GM23248 (cell line): ENCODE measurements at regions not wholly inside any gene's neighbourhood (a gene's known extent, or its start where the extent isn't known, plus 50 kb on each side); places are given as distances from the start of the nearest gene placed in this dataset.

Experiments
- DNase-seq: peaks from one replicate; pipeline ENCODE4 v3.0.0-alpha.2; 2015
- H2AFZ ChIP-seq: fragments of 200-600 bp; sonication (generic); 2 replicates; pipeline ENCODE4 v1.6.1; 2016; ENCODE audit warnings: antibody characterized with exemption
- H3F3A ChIP-seq: fragments of 200-600 bp; sonication (generic); 2 replicates; pipeline ENCODE4 v1.6.1; 2016; ENCODE audit warnings: mild to moderate bottlenecking, antibody characterized with exemption, mixed run types; ENCODE audit not compliant: insufficient read depth
- H3K27ac ChIP-seq: fragments of 200-600 bp; sonication (generic); 2 replicates; pipeline ENCODE4 v1.5.1; 2016; ENCODE audit warnings: mild to moderate bottlenecking
- H3K27me3 ChIP-seq: fragments of 200-600 bp; sonication (generic); replicated peaks from 2 replicates; pipeline ENCODE4 v1.6.1; 2016; ENCODE audit warnings: mild to moderate bottlenecking; ENCODE audit not compliant: insufficient read depth
- H3K36me3 ChIP-seq: fragments of 200-600 bp; sonication (generic); 2 replicates; pipeline ENCODE4 v1.6.1; 2016; ENCODE audit warnings: low read depth, mild to moderate bottlenecking
- H3K4me1 ChIP-seq: fragments of 200-600 bp; sonication (generic); 2 replicates; pipeline ENCODE4 v1.6.1; 2016; ENCODE audit warnings: mild to moderate bottlenecking; ENCODE audit not compliant: insufficient read depth
- H3K4me2 ChIP-seq: fragments of 200-600 bp; sonication (generic); one replicate; pipeline ENCODE4 v1.6.1; 2016; ENCODE audit warnings: mild to moderate bottlenecking; ENCODE audit not compliant: unreplicated experiment
- H3K4me3 ChIP-seq: fragments of 200-600 bp; sonication (generic); 2 replicates; pipeline ENCODE4 v1.5.1; 2016; ENCODE audit warnings: mild to moderate bottlenecking
- H3K79me2 ChIP-seq: fragments of 200-600 bp; sonication (generic); 2 replicates; pipeline ENCODE4 v1.6.1; 2016; ENCODE audit warnings: mild to moderate bottlenecking; ENCODE audit not compliant: insufficient read depth
- H3K9ac ChIP-seq: fragments of 200-600 bp; sonication (generic); 2 replicates; pipeline ENCODE4 v1.6.1; 2016; ENCODE audit warnings: mild to moderate bottlenecking
- H3K9me2 ChIP-seq: fragments of 200-600 bp; sonication (generic); 2 replicates; pipeline ENCODE4 v1.6.1; 2016; ENCODE audit warnings: mixed run types, mild to moderate bottlenecking, moderate library complexity; ENCODE audit not compliant: insufficient read depth
- H3K9me3 ChIP-seq: fragments of 200-600 bp; sonication (generic); one replicate; pipeline ENCODE4 v1.6.1; 2017; ENCODE audit warnings: low read depth
- H4K20me1 ChIP-seq: fragments of 200-600 bp; sonication (generic); 2 replicates; pipeline ENCODE4 v1.6.0; 2016; ENCODE audit not compliant: insufficient read depth
- EZH2 ChIP-seq: fragments of 200-600 bp; sonication (generic); IDR thresholded peaks from 2 replicates; pipeline ENCODE4 v1.6.1; 2018; ENCODE audit warnings: antibody characterized with exemption, mild to moderate bottlenecking; ENCODE audit not compliant: insufficient read depth, poor library complexity, severe bottlenecking
- EZH2phosphoT487 ChIP-seq: fragments of 200-600 bp; sonication (generic); IDR thresholded peaks from 2 replicates; pipeline ENCODE4 v1.6.1; 2018; ENCODE audit warnings: antibody characterized with exemption, moderate library complexity, mild to moderate bottlenecking, low read depth; ENCODE audit not compliant: insufficient read depth
- WGBS, 2 experiments: methylation state at CpG; one replicate each; pipeline ENCODE4 v1.1.6; 2015 to 2017; ENCODE audit warnings: low lambda C conversion rate in 2 of 2, low coverage in 1 of 2; ENCODE audit errors: missing lambda C conversion rate in 2 of 2; 5-methylcytosine and 5-hydroxymethylcytosine counted together
- in situ Hi-C: fragments of 300-500 bp; cut with MboI; formaldehyde crosslinking; loops from 2 replicates; pipeline ENCODE4 v1.15.0; 2020

DNA sequence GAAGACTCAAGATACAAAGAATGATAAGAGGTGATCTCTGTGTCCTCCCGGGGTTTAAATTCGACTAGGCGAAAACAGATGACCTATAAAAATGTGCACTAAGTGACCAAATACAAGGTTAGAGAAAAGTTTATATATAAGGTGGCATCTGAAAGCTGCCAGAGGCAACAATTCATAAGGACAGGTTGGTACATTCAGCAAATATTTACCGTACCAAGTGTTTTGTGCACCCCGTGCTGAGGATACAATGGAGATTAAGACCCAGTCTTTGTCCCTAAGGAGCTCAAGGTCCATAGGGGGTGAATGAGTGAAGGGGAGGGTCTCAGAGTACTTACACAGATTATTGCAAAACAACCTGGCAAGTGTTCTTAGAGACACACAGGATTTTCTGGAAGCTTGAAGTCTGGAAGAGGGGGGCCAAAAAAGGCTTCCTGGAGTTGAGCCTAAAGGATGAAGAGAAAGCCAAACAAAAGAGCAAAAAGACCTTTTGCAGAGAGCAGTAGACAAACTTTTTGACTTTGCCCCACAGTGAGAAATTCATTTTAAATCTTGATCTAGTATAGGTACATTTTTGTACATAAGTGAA is 71.4 kb upstream of the LRIG1 start:
- TF ChIP-seq EZH2phosphoT487 (no peak), EZH2 (no peak)
- H3K27ac ChIP-seq: no peak overlapping the region
- no peaks in the 10 kb centered on the region for H3F3A ChIP-seq
- H3K9ac ChIP-seq: no peak overlapping the region
- in situ Hi-C loops: no loop called here
- no peaks in the 10 kb centered on the region for H3K9me2 ChIP-seq
- no peak overlapping the region for H2AFZ ChIP-seq
- no peaks in the 10 kb centered on the region for H3K9me3 ChIP-seq
- H3K27me3 ChIP-seq: no peaks in the 10 kb centered on the region; the same call in 1 of the 2 replicates
- DNase-seq: no peak
- H3K4me3 ChIP-seq: no peak overlapping the region
- no peaks in the 10 kb centered on the region for H4K20me1 ChIP-seq
- H3K79me2 ChIP-seq: no peaks in the 10 kb centered on the region
- 71 to 76% methylated on average over 5 of the region's 5 CpGs for WGBS, 2 experiments
- no peaks in the 10 kb centered on the region for H3K4me1 ChIP-seq
- no peaks in the 10 kb centered on the region for H3K36me3 ChIP-seq
- no peak overlapping the region for H3K4me2 ChIP-seq

- H3K9ac ChIP-seq: no peak overlapping the region
- H3F3A ChIP-seq: no peaks in the 10 kb centered on the region
- no peak for TF ChIP-seq EZH2
- WGBS, 2 experiments: 75 to 76% methylated on average over 14 of the region's 14 CpGs
- H3K79me2 ChIP-seq: no peaks in the 10 kb centered on the region
- no peak overlapping the region for H3K4me2 ChIP-seq
- no peak overlapping the region for H2AFZ ChIP-seq
- in situ Hi-C loops: no loop called here
- DNase-seq: no peak
- no peaks in the 10 kb centered on the region for H3K9me2 ChIP-seq
- H3K4me3 ChIP-seq: no peak overlapping the region
- no peaks in the 10 kb centered on the region for H3K9me3 ChIP-seq
- H3K27ac ChIP-seq: no peak overlapping the region
- no peaks in the 10 kb centered on the region for H3K4me1 ChIP-seq
- no peaks in the 10 kb centered on the region; the same call in 1 of the 2 replicates for H3K27me3 ChIP-seq
- H4K20me1 ChIP-seq: no peaks in the 10 kb centered on the region
- no peaks in the 10 kb centered on the region for H3K36me3 ChIP-seq
These were observed 72.3 kb upstream of the LRIG1 start for GRCh38 chr3:66572938-66573710.

DNA sequence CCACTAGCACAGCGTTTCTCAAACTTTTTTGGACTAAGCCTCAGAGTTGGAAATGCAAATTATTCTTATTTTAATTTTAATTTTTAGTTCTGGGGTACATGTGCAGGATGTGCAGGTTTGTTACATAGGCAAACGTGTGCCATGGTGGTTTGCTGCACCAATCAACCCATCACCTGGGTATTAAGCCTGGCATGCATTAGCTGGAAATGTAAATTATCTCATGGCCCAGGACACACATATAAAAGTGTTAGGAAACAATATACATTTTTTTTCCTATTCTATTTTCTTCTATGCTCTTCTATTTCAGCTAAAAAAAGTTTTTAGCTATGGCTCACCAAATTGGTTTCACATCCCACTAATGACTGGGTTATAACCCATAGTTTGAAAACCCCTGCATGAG is 73.3 kb upstream of the LRIG1 start:
- Histone ChIP-seq H3K27me3 (no peaks in the 10 kb centered on the region; the same call in 1 of the 2 replicates), H3F3A (no peaks in the 10 kb centered on the region), H3K4me2 (no peak overlapping the region), H4K20me1 (no peaks in the 10 kb centered on the region), H3K27ac (no peak overlapping the region), H3K9ac (no peak overlapping the region), H3K9me3 (no peaks in the 10 kb centered on the region), H3K4me3 (no peak overlapping the region), H3K4me1 (no peaks in the 10 kb centered on the region), H3K36me3 (no peaks in the 10 kb centered on the region), H3K79me2 (no peaks in the 10 kb centered on the region), H2AFZ (no peak overlapping the region), H3K9me2 (no peaks in the 10 kb centered on the region)
- in situ Hi-C loops: no loop called here
- DNase-seq: no peak
- TF ChIP-seq EZH2 (no peak), EZH2phosphoT487 (no peak)
- WGBS, 2 experiments: 36 to 42% methylated on average over 2 of the region's 2 CpGs

- Histone ChIP-seq H3F3A (no peaks in the 10 kb centered on the region), H3K4me1 (no peaks in the 10 kb centered on the region), H2AFZ (no peak overlapping the region), H3K36me3 (no peaks in the 10 kb centered on the region), H3K79me2 (no peaks in the 10 kb centered on the region), H3K27ac (no peak overlapping the region), H3K9me3 (no peaks in the 10 kb centered on the region), H3K9ac (no peak overlapping the region), H3K27me3 (peaks cover 21% of the 10 kb centered on the region), H3K9me2 (no peaks in the 10 kb centered on the region), H3K4me3 (no peak overlapping the region), H4K20me1 (no peaks in the 10 kb centered on the region), H3K4me2 (no peak overlapping the region)
- in situ Hi-C loops: no loop called here
- no peak for DNase-seq
- 10 to 13% methylated on average over 7 of the region's 7 CpGs for WGBS, 2 experiments
- TF ChIP-seq EZH2 (no peak), EZH2phosphoT487 (no peak)
These were observed 76.8 kb upstream of the LRIG1 start for GRCh38 chr3:66577426-66578203.
